Testis (tissue), 2 donors: ENCODE measurements at regions not wholly inside any gene's neighbourhood (a gene's known extent, or its start where the extent isn't known, plus 50 kb on each side); places are given as distances from the start of the nearest gene placed in this dataset.

ENCODE experiments used
- POLR2A ChIP-seq: fragments of 450-650 bp; IDR thresholded peaks from one replicate; pipeline ENCODE4 v1.6.1; 2017; ENCODE audit warnings: antibody characterized with exemption, mild to moderate bottlenecking, moderate library complexity
- TF ChIP-seq, protein P1 (sequence below), 3 experiments: fragments of 450-650 bp in 2 of 3; fragments of 200-600 bp in 1 of 3; sonication (generic) in 1 of 3; IDR thresholded peaks; one replicate each; pipeline ENCODE4 v1.5.1; 2016 to 2019; ENCODE audit warnings: antibody characterized with exemption in 3 of 3, mild to moderate bottlenecking in 2 of 3, moderate library complexity in 1 of 3

DNA sequence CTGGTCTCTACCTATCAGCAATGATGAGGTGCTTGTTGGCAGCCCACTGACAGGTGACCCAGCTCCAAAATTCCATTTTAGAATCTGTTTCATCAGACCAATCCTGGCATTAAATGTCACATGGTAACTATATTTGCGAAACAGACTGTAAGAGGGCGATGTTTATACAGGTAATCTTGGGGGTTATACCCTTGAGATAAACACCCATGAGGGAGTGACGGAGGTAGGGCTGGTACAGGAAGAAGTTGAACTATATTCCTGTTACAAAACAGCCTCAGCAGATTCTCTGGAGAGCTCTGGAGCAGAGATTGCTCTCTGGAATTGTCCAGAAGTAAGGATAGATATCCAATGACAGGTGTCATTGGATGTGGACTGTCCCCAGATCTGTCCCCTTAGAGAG is 444.8 kb upstream of the DPP6 start:
- TF ChIP-seq, protein P1, sequence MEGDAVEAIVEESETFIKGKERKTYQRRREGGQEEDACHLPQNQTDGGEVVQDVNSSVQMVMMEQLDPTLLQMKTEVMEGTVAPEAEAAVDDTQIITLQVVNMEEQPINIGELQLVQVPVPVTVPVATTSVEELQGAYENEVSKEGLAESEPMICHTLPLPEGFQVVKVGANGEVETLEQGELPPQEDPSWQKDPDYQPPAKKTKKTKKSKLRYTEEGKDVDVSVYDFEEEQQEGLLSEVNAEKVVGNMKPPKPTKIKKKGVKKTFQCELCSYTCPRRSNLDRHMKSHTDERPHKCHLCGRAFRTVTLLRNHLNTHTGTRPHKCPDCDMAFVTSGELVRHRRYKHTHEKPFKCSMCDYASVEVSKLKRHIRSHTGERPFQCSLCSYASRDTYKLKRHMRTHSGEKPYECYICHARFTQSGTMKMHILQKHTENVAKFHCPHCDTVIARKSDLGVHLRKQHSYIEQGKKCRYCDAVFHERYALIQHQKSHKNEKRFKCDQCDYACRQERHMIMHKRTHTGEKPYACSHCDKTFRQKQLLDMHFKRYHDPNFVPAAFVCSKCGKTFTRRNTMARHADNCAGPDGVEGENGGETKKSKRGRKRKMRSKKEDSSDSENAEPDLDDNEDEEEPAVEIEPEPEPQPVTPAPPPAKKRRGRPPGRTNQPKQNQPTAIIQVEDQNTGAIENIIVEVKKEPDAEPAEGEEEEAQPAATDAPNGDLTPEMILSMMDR (IDR thresholded peaks at IDR 0.05) = no peak
- no peak for TF ChIP-seq POLR2A
